Caco-2 (cell line): ENCODE measurements at regions not wholly inside any gene's neighbourhood (a gene's known extent, or its start where the extent isn't known, plus 50 kb on each side); places are given as distances from the start of the nearest gene placed in this dataset.

Source experiments
- BruUV-seq: library from RNA; stranded (reverse); fragments of 400-500 nt; replicated peaks from 2 replicates; lab custom pipeline; 2021; lab: Mats Ljungman, UMichigan
- CTCF ChIA-PET: fragments of 300-600 bp; sonication (Branson Sonifier 250); formaldehyde crosslinking; loops from one replicate; lab custom pipeline; 2022; ENCODE audit warnings: antibody characterized with exemption; lab: Charles Lee
- POLR2A ChIA-PET: fragments of 300-600 bp; sonication (Branson Sonifier 250); formaldehyde crosslinking; loops from one replicate; lab custom pipeline; 2022; ENCODE audit warnings: antibody characterized with exemption; lab: Charles Lee
- DNase-seq, 2 experiments: peaks; one replicate each; pipeline versions ENCODE4 v3.0.0 to v3.0.0-alpha.2; 2020 to 2022
- H3K27me3 ChIP-seq: replicated peaks from 2 replicates; pipeline ENCODE4 v1.6.0; 2011; ENCODE audit warnings: low read length; ENCODE audit not compliant: control insufficient read depth, insufficient read depth
- H3K36me3 ChIP-seq: 2 replicates; pipeline ENCODE4 v1.5.1; 2011; ENCODE audit warnings: low read length; ENCODE audit not compliant: control insufficient read depth, insufficient read depth
- H3K4me1 ChIP-seq: fragments of 250-450 bp; sonication (Bioruptor Pico); 2 replicates; pipeline ENCODE4 v1.5.1; 2020; ENCODE audit warnings: mild to moderate bottlenecking
- H3K4me3 ChIP-seq: 2 replicates; pipeline ENCODE4 v1.5.1; 2011; ENCODE audit warnings: low read depth, mild to moderate bottlenecking, control low read depth, low read length
- H3K9me3 ChIP-seq: fragments of 250-450 bp; sonication (Bioruptor Pico); 2 replicates; pipeline ENCODE4 v1.5.1; 2020; ENCODE audit warnings: mild to moderate bottlenecking, moderate library complexity
- H3K27ac Mint-ChIP-seq: one replicate; pipeline ENCODE4 v1.8.0; 2022; ENCODE audit warnings: mixed read lengths; ENCODE audit not compliant: unreplicated experiment
- H3K27me3 Mint-ChIP-seq: one replicate; pipeline ENCODE4 v1.8.0; 2022; ENCODE audit warnings: mixed read lengths; ENCODE audit not compliant: insufficient read depth, unreplicated experiment
- H3K36me3 Mint-ChIP-seq: one replicate; pipeline ENCODE4 v1.8.0; 2022; ENCODE audit warnings: mild to moderate bottlenecking, mixed read lengths; ENCODE audit not compliant: insufficient read depth, unreplicated experiment
- H3K4me1 Mint-ChIP-seq: one replicate; pipeline ENCODE4 v1.8.0; 2022; ENCODE audit warnings: low read depth, mixed read lengths; ENCODE audit not compliant: unreplicated experiment
- H3K4me3 Mint-ChIP-seq: one replicate; pipeline ENCODE4 v1.8.0; 2022; ENCODE audit warnings: mild to moderate bottlenecking, moderate library complexity, mixed read lengths; ENCODE audit not compliant: unreplicated experiment
- H3K9me3 Mint-ChIP-seq: one replicate; pipeline ENCODE4 v1.8.0; 2022; ENCODE audit warnings: mixed read lengths; ENCODE audit not compliant: unreplicated experiment
- intact Hi-C: fragments of 100-400 bp; cut with micrococcal nuclease; formaldehyde crosslinking; loops from one replicate; pipeline ENCODE4 v1.10.0; 2022; ENCODE audit not compliant: unreplicated experiment
- TF ChIP-seq, protein P1 (sequence below), 2 experiments: fragments of 200-600 bp in 1 of 2; IDR thresholded peaks; 1 replicate in 1 of 2; 2 replicates in 1 of 2; pipeline versions ENCODE4 v1.5.1 to v1.8.0; 2011 to 2022; ENCODE audit warnings: antibody characterized with exemption in 1 of 2, control low read depth in 1 of 2, inconsistent platforms in 1 of 2, low read depth in 1 of 2, low read length in 1 of 2, mild to moderate bottlenecking in 1 of 2, moderate library complexity in 1 of 2; ENCODE audit not compliant: insufficient read depth in 1 of 2, severe bottlenecking in 1 of 2, unreplicated experiment in 1 of 2

DNA sequence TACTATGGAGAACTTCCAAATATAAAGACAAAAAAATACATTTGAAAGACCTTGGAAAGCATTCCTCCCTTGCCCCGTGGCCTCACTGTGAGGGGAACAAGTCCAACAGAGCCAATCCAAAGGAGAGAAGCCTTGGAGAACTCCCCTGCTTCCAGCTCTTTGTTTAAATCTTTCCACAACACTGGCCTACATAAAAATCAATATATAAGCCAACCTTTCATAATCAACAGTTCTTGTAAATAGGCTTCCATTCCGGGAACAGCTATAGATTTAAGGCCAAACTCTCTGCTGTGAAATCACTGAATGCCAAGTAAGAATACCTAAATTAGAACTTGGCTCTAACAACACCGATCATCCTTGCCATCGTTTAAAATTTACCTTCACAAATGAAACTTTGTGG, 242.1 kb downstream of the HACE1 start:
- Mint-ChIP-seq H3K27me3 (no peaks in the 10 kb centered on the region), H3K9me3 (peaks cover 1% of the 10 kb centered on the region), H3K4me3 (no peak overlapping the region), H3K4me1 (peaks cover 21% of the 10 kb centered on the region), H3K36me3 (peaks cover 4% of the 10 kb centered on the region), H3K27ac (no peak overlapping the region)
- intact Hi-C loops, result no loop called here
- Histone ChIP-seq H3K4me1 (peaks cover 11% of the 10 kb centered on the region), H3K4me3 (no peak overlapping the region), H3K36me3 (no peaks in the 10 kb centered on the region), H3K9me3 (no peaks in the 10 kb centered on the region), H3K27me3 (no peaks in the 10 kb centered on the region)
- no peak for DNase-seq
- POLR2A ChIA-PET, result no interaction called here
- TF ChIP-seq, protein P1, sequence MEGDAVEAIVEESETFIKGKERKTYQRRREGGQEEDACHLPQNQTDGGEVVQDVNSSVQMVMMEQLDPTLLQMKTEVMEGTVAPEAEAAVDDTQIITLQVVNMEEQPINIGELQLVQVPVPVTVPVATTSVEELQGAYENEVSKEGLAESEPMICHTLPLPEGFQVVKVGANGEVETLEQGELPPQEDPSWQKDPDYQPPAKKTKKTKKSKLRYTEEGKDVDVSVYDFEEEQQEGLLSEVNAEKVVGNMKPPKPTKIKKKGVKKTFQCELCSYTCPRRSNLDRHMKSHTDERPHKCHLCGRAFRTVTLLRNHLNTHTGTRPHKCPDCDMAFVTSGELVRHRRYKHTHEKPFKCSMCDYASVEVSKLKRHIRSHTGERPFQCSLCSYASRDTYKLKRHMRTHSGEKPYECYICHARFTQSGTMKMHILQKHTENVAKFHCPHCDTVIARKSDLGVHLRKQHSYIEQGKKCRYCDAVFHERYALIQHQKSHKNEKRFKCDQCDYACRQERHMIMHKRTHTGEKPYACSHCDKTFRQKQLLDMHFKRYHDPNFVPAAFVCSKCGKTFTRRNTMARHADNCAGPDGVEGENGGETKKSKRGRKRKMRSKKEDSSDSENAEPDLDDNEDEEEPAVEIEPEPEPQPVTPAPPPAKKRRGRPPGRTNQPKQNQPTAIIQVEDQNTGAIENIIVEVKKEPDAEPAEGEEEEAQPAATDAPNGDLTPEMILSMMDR (IDR thresholded peaks at IDR 0.05; ENCODE audit: insufficient read depth in 1 of 2, low read depth in 1 of 2, low read length in 1 of 2, severe bottlenecking in 1 of 2, unreplicated experiment in 1 of 2), result no peak
- no TSS peak for BruUV-seq
- CTCF ChIA-PET, result no interaction called here

DNA sequence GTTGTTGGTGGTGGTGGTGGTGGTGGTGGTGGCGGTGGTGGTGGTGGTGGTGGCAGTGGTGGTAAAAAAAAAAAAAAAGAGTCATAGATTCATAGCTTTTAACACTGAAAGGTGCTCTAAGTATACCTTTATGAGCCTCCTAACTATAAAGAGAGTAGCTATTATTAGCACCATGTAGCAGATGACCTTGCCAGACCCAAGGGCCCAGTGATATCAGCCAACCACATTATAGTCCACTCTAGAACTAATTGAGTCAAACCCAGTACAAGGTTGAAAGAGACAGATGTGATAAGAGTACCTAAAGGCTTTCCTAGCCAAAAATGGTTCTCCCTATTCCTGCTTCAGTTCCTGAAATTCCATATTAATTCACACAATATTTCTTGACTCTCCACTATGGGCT, 245.3 kb downstream of the HACE1 start:
- intact Hi-C loops, result no loop called here

DNA sequence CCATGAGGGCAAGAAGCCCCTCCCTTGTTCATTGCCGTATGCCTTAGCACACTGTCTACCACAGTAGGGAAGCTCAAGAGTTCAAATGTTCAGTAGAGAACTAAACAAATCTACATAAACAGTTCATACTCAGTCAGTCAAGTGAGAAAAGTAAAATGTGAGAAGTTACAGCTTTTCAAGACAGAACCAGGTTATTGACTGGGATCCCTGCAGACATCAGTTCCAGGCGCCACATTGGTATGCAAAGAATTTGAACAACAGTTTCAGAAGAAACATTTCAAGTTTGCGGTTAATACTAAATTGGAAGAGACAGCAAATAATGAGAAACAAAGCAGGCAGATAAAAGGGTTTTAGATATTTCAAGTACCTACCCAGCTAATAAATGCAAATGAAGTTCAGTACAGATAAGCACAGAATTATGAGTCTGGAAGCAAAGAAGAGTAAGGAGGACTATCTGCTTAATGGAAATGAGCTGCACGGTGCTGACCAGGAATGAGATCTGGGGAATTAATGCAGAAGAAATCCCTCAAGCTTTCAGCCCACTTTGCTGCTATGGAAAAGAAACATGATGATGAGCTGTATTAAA, 246.2 kb downstream of the HACE1 start:
- Mint-ChIP-seq H3K27ac (peak overlapping the region; percentile 61), H3K36me3 (peaks cover 4% of the 10 kb centered on the region), H3K4me3 (peak overlapping the region; percentile 59), H3K27me3 (no peaks in the 10 kb centered on the region), H3K4me1 (peaks cover 25% of the 10 kb centered on the region), H3K9me3 (peaks cover 10% of the 10 kb centered on the region)
- POLR2A ChIA-PET, result no interaction called here
- BruUV-seq, result no TSS peak
- no peaks in the 10 kb centered on the region for H3K9me3 ChIP-seq
- intact Hi-C loops, result loop anchor here (2.0 kb wide), 1 partner anchor 19 kb away; no protein-coding TSS in a partner anchor
- H3K4me3 ChIP-seq, result no peak overlapping the region
- H3K4me1 ChIP-seq, result peaks cover 13% of the 10 kb centered on the region
- no peaks in the 10 kb centered on the region for H3K27me3 ChIP-seq
- CTCF ChIA-PET, result no interaction called here
- TF ChIP-seq, protein P1 (IDR thresholded peaks at IDR 0.05; ENCODE audit: insufficient read depth in 1 of 2, low read depth in 1 of 2, low read length in 1 of 2, severe bottlenecking in 1 of 2, unreplicated experiment in 1 of 2), result no peak
- H3K36me3 ChIP-seq, result no peaks in the 10 kb centered on the region
- peak; percentile 30 to 39 for DNase-seq

More for the DNA sequence above, 245.3 kb downstream of the HACE1 start:
- peaks cover 13% of the 10 kb centered on the region for H3K4me1 ChIP-seq
- POLR2A ChIA-PET, result no interaction called here
- no peaks in the 10 kb centered on the region for H3K9me3 ChIP-seq
- BruUV-seq, result no TSS peak
- no peaks in the 10 kb centered on the region for H3K36me3 ChIP-seq
- H3K4me1 Mint-ChIP-seq, result peaks cover 25% of the 10 kb centered on the region
- peaks cover 4% of the 10 kb centered on the region for H3K36me3 Mint-ChIP-seq
- no peaks in the 10 kb centered on the region for H3K27me3 Mint-ChIP-seq
- H3K9me3 Mint-ChIP-seq, result peaks cover 10% of the 10 kb centered on the region
- no peak overlapping the region for H3K4me3 ChIP-seq
- TF ChIP-seq, protein P1 (IDR thresholded peaks at IDR 0.05; ENCODE audit: insufficient read depth in 1 of 2, low read depth in 1 of 2, low read length in 1 of 2, severe bottlenecking in 1 of 2, unreplicated experiment in 1 of 2), result no peak
- no peaks in the 10 kb centered on the region for H3K27me3 ChIP-seq
- no peak overlapping the region for H3K27ac Mint-ChIP-seq
- CTCF ChIA-PET, result interaction anchor here (0.9 kb wide), 1 partner anchor 9 kb away, joined by 4 read pairs; no protein-coding TSS in a partner anchor
- H3K4me3 Mint-ChIP-seq, result no peak overlapping the region
- DNase-seq, result no peak
